Small intestine (tissue), 7 donors: ENCODE measurements at regions not wholly inside any gene's neighbourhood (a gene's known extent, or its start where the extent isn't known, plus 50 kb on each side); places are given as distances from the start of the nearest gene placed in this dataset.
"Not testable (repeated sequence)": the region's sequence is repeated elsewhere in the genome, so short reads cannot be mapped to it uniquely, and the experiment has no call there.

Experiments
- DNase-seq, 2 donors: peaks; one replicate each; pipeline versions ENCODE4 v3.0.0 to v3.0.0-alpha.2; 2013
- FAIRE-seq: peaks from 2 replicates; lab custom pipeline; 2012; peaks lifted over from hg19 to GRCh38; lab: Jason Lieb, UNC
- H3K27ac ChIP-seq, 3 donors: one replicate each; pipeline ENCODE4 v1.5.1; 2013; ENCODE audit warnings: low read length in 2 of 3, mild to moderate bottlenecking in 2 of 3, control low read depth in 1 of 3, inconsistent platforms in 1 of 3, low read depth in 1 of 3, moderate library complexity in 1 of 3
- H3K27me3 ChIP-seq, 3 donors: one replicate each; pipeline ENCODE4 v1.6.1; 2013; ENCODE audit warnings: low read length in 3 of 3, inconsistent platforms in 1 of 3; ENCODE audit not compliant: control insufficient read depth in 3 of 3, insufficient read depth in 3 of 3
- H3K36me3 ChIP-seq, 3 donors: one replicate each; pipeline ENCODE4 v1.6.1; 2013; ENCODE audit warnings: low read length in 3 of 3, inconsistent platforms in 1 of 3, low read depth in 1 of 3, mild to moderate bottlenecking in 1 of 3, moderate library complexity in 1 of 3; ENCODE audit not compliant: control insufficient read depth in 3 of 3, insufficient read depth in 2 of 3
- H3K4me1 ChIP-seq, 3 donors: one replicate each; pipeline ENCODE4 v1.6.1; 2013; ENCODE audit warnings: low read length in 2 of 3, inconsistent platforms in 1 of 3, low read depth in 1 of 3, mild to moderate bottlenecking in 1 of 3, moderate library complexity in 1 of 3; ENCODE audit not compliant: control insufficient read depth in 3 of 3, insufficient read depth in 2 of 3
- H3K4me3 ChIP-seq, 3 donors: one replicate each; pipeline ENCODE4 v1.5.1; 2013; ENCODE audit warnings: low read length in 3 of 3, control low read depth in 1 of 3, inconsistent platforms in 1 of 3, low read depth in 1 of 3, mild to moderate bottlenecking in 1 of 3, moderate library complexity in 1 of 3
- H3K9me3 ChIP-seq, 2 donors: one replicate each; pipeline ENCODE4 v1.6.1; 2013; ENCODE audit warnings: low read depth in 1 of 2, low read length in 1 of 2; ENCODE audit not compliant: control insufficient read depth in 2 of 2, insufficient read depth in 1 of 2
- WGBS, 3 donors: extraction: QIAGEN DNeasy Blood & Tissue Kit; methylation state at CpG; one replicate each; pipeline ENCODE4 v1.1.7; 2013; 5-methylcytosine and 5-hydroxymethylcytosine counted together
- donor health status: healthy with polysubstance abuse.
- donor health status: control.
- donor health status: control.
- donor health status: Bipolar disorder and iron deficiency.
- donor health status: healthy.

- H3K4me3 ChIP-seq, H3K9me3 ChIP-seq, H3K36me3 ChIP-seq, DNase-seq, H3K27ac ChIP-seq, H3K27me3 ChIP-seq, FAIRE-seq, H3K4me1 ChIP-seq: not testable (repeated sequence)
- WGBS, 3 donors, result 75 to 87% (median 82%) methylated on average over 34 of the region's 34 CpGs
These were observed 131.5 kb downstream of the POTEM start for GRCh38 chr14:19098732-19099131.

GRCh38 chr14:19099336-19099735 is 132.1 kb downstream of the POTEM start:
- H3K27me3 ChIP-seq, H3K27ac ChIP-seq, DNase-seq, H3K4me1 ChIP-seq, FAIRE-seq, H3K4me3 ChIP-seq, H3K36me3 ChIP-seq, H3K9me3 ChIP-seq: not testable (repeated sequence)
- WGBS, 3 donors, result 77 to 86% (median 84%) methylated on average over 12 to 22 of the region's 29 CpGs

- not testable (repeated sequence) for H3K27ac ChIP-seq, H3K27me3 ChIP-seq, H3K4me3 ChIP-seq, H3K9me3 ChIP-seq, H3K4me1 ChIP-seq, H3K36me3 ChIP-seq, DNase-seq, FAIRE-seq
- 81 to 100% (median 91%) methylated on average over 3 to 6 of the region's 15 CpGs for WGBS, 3 donors
These were observed 132.7 kb downstream of the POTEM start for GRCh38 chr14:19099939-19100338.

GRCh38 chr14:19105551-19105950 is 138.3 kb downstream of the POTEM start:
- not testable (repeated sequence) for FAIRE-seq

GRCh38 chr14:19109887-19110286 is 142.7 kb downstream of the POTEM start:
- H3K27me3 ChIP-seq, H3K4me1 ChIP-seq, DNase-seq, FAIRE-seq, H3K4me3 ChIP-seq, H3K27ac ChIP-seq, H3K9me3 ChIP-seq, H3K36me3 ChIP-seq: not testable (repeated sequence)
- 69 to 85% (median 75%) methylated on average over 2 of the region's 2 CpGs for whole genome bisulfite sequencing, 3 donors

More at GRCh38 chr14:19105551-19105950, 138.3 kb downstream of the POTEM start:
- H3K27ac ChIP-seq, H3K9me3 ChIP-seq, H3K4me3 ChIP-seq, H3K27me3 ChIP-seq, H3K4me1 ChIP-seq, H3K36me3 ChIP-seq, DNase-seq: not testable (repeated sequence)
- 55 to 61% (median 58%) methylated on average over 4 of the region's 5 CpGs for WGBS, 3 donors

GRCh38 chr14:19120383-19120782 is 153.1 kb downstream of the POTEM start:
- FAIRE-seq, H3K27ac ChIP-seq, H3K36me3 ChIP-seq, H3K9me3 ChIP-seq, H3K27me3 ChIP-seq, H3K4me1 ChIP-seq, DNase-seq, H3K4me3 ChIP-seq: not testable (repeated sequence)
- no CpG with 5 or more reads among the region's 6 CpGs for WGBS, 3 donors

GRCh38 chr14:19126269-19127051 is 159.2 kb downstream of the POTEM start:
- H3K36me3 ChIP-seq, H3K4me1 ChIP-seq, DNase-seq, H3K27ac ChIP-seq, H3K4me3 ChIP-seq, H3K27me3 ChIP-seq, H3K9me3 ChIP-seq, FAIRE-seq: not testable (repeated sequence)
- WGBS, 3 donors, result 79 to 88% (median 86%) methylated on average over 5 of the region's 5 CpGs

- not testable (repeated sequence) for H3K27ac ChIP-seq, H3K27me3 ChIP-seq, H3K9me3 ChIP-seq, H3K4me3 ChIP-seq, DNase-seq, H3K36me3 ChIP-seq, FAIRE-seq, H3K4me1 ChIP-seq
- WGBS, 3 donors, result 71 to 80% (median 73%) methylated on average over 8 to 10 of the region's 10 CpGs
These were observed 160.6 kb downstream of the POTEM start for GRCh38 chr14:19127664-19128435.
